H9 (cell line): ENCODE measurements at regions not wholly inside any gene's neighbourhood (a gene's known extent, or its start where the extent isn't known, plus 50 kb on each side); places are given as distances from the start of the nearest gene placed in this dataset.

Source experiments
- DNase-seq: peaks from one replicate; pipeline ENCODE4 v3.0.0-alpha.2; 2017
- H2AFZ ChIP-seq: one replicate; pipeline ENCODE4 v1.6.1; 2013; ENCODE audit warnings: mild to moderate bottlenecking, low read length, control low read depth, moderate library complexity
- H2AK5ac ChIP-seq: 2 replicates; pipeline ENCODE4 v1.6.1; 2013; ENCODE audit warnings: low read length, control low read depth, mixed read lengths; ENCODE audit not compliant: insufficient read length
- H2BK120ac ChIP-seq: one replicate; pipeline ENCODE4 v1.6.1; 2013; ENCODE audit warnings: low read depth, mild to moderate bottlenecking, low read length, control low read depth, inconsistent platforms; ENCODE audit not compliant: poor library complexity, severe bottlenecking
- H2BK12ac ChIP-seq: 2 replicates; pipeline ENCODE4 v1.6.1; 2013; ENCODE audit warnings: low read length, control low read depth, mixed read lengths, low read depth; ENCODE audit not compliant: insufficient read length
- H2BK15ac ChIP-seq: 2 replicates; pipeline ENCODE4 v1.6.1; 2013; ENCODE audit warnings: low read depth, low read length, control low read depth
- H2BK20ac ChIP-seq: one replicate; pipeline ENCODE4 v1.6.1; 2013; ENCODE audit warnings: low read depth, mild to moderate bottlenecking, low read length, control low read depth, inconsistent platforms; ENCODE audit not compliant: poor library complexity, severe bottlenecking
- H2BK5ac ChIP-seq: 2 replicates; pipeline ENCODE4 v1.6.1; 2013; ENCODE audit warnings: low read length, control low read depth, mixed read lengths; ENCODE audit not compliant: insufficient read length
- H3K14ac ChIP-seq: 2 replicates; pipeline ENCODE4 v1.6.1; 2013; ENCODE audit warnings: low read length, control low read depth; ENCODE audit not compliant: insufficient read depth
- H3K18ac ChIP-seq: 2 replicates; pipeline ENCODE4 v1.6.1; 2013; ENCODE audit warnings: low read depth, mild to moderate bottlenecking, mixed read lengths, low read length, control low read depth; ENCODE audit not compliant: insufficient read length
- H3K23ac ChIP-seq: 2 replicates; pipeline ENCODE4 v1.6.1; 2013; ENCODE audit warnings: low read length, control low read depth, mixed read lengths, low read depth; ENCODE audit not compliant: insufficient read length
- H3K23me2 ChIP-seq: 2 replicates; pipeline ENCODE4 v1.6.1; 2013; ENCODE audit warnings: low read depth, mild to moderate bottlenecking, mixed read lengths, low read length, control low read depth; ENCODE audit not compliant: insufficient read length, poor library complexity, severe bottlenecking
- H3K27ac ChIP-seq: 2 replicates; pipeline ENCODE4 v1.5.1; 2013; ENCODE audit warnings: low read length, control low read depth, mixed read lengths, low read depth; ENCODE audit not compliant: insufficient read length
- H3K27me3 ChIP-seq: 2 replicates; pipeline ENCODE4 v1.6.1; 2013; ENCODE audit warnings: low read length, control low read depth, inconsistent platforms; ENCODE audit not compliant: insufficient read depth
- H3K4ac ChIP-seq: 2 replicates; pipeline ENCODE4 v1.6.1; 2013; ENCODE audit warnings: low read depth, mild to moderate bottlenecking, control low read depth, inconsistent platforms, low read length, moderate library complexity
- H3K4me1 ChIP-seq: 2 replicates; pipeline ENCODE4 v1.6.1; 2013; ENCODE audit warnings: low read length, control low read depth, inconsistent platforms; ENCODE audit not compliant: insufficient read depth
- H3K4me2 ChIP-seq: 2 replicates; pipeline ENCODE4 v1.6.1; 2013; ENCODE audit warnings: low read length, control low read depth, mixed read lengths; ENCODE audit not compliant: insufficient read length, insufficient read depth
- H3K56ac ChIP-seq: 2 replicates; pipeline ENCODE4 v1.6.1; 2013; ENCODE audit warnings: low read depth, mild to moderate bottlenecking, mixed read lengths, low read length, control low read depth; ENCODE audit not compliant: insufficient read length
- H3K79me1 ChIP-seq: 2 replicates; pipeline ENCODE4 v1.6.1; 2013; ENCODE audit warnings: low read depth, mild to moderate bottlenecking, moderate library complexity, low read length, control low read depth, inconsistent platforms; ENCODE audit not compliant: insufficient read depth, poor library complexity, severe bottlenecking
- H3K79me2 ChIP-seq: 2 replicates; pipeline ENCODE4 v1.6.1; 2013; ENCODE audit warnings: low read length, control low read depth, inconsistent platforms; ENCODE audit not compliant: insufficient read depth
- H3K9ac ChIP-seq: 2 replicates; pipeline ENCODE4 v1.6.1; 2013; ENCODE audit warnings: low read length, control low read depth, mixed read lengths; ENCODE audit not compliant: insufficient read length; ENCODE audit errors: extremely low read depth
- H3K9me3 ChIP-seq: one replicate; pipeline ENCODE4 v1.6.1; 2013; ENCODE audit warnings: low read depth, low read length, inconsistent platforms; ENCODE audit not compliant: control insufficient read depth
- H3T11ph ChIP-seq: one replicate; pipeline ENCODE4 v1.6.1; 2013; ENCODE audit warnings: mild to moderate bottlenecking, low read length, control low read depth, inconsistent platforms
- H4K20me1 ChIP-seq: one replicate; pipeline ENCODE4 v1.6.1; 2013; ENCODE audit not compliant: control insufficient read depth, insufficient read length, insufficient read depth
- H4K5ac ChIP-seq: 2 replicates; pipeline ENCODE4 v1.6.1; 2013; ENCODE audit warnings: low read depth, mild to moderate bottlenecking, mixed read lengths, low read length, control low read depth; ENCODE audit not compliant: insufficient read length
- H4K8ac ChIP-seq: replicated peaks from 2 replicates; pipeline ENCODE4 v1.6.1; 2013; ENCODE audit warnings: low read length, control low read depth, mixed read lengths, low read depth; ENCODE audit not compliant: insufficient read length
- H4K91ac ChIP-seq: 2 replicates; pipeline ENCODE4 v1.6.1; 2013; ENCODE audit warnings: low read depth, mild to moderate bottlenecking, moderate library complexity, mixed read lengths, low read length, control low read depth; ENCODE audit not compliant: insufficient read length
- H3K27ac Mint-ChIP-seq, 3 experiments: 2 replicates in 2 of 3; 3 replicates in 1 of 3; pipeline ENCODE4 v1.8.0; 2020 to 2021; ENCODE audit warnings: mixed read lengths in 3 of 3, mild to moderate bottlenecking in 1 of 3, moderate library complexity in 1 of 3
- H3K27me3 Mint-ChIP-seq: 2 replicates; pipeline ENCODE4 v1.8.0; 2021; ENCODE audit warnings: low read depth, mild to moderate bottlenecking, moderate library complexity, mixed read lengths
- H3K36me3 Mint-ChIP-seq, 3 experiments: 2 replicates in 2 of 3; 3 replicates in 1 of 3; pipeline ENCODE4 v1.8.0; 2020 to 2021; ENCODE audit warnings: low read depth in 3 of 3, mixed read lengths in 3 of 3; ENCODE audit not compliant: insufficient read depth in 1 of 3
- H3K4me1 Mint-ChIP-seq, 2 experiments: 2 replicates each; pipeline ENCODE4 v1.8.0; 2020; ENCODE audit warnings: mixed read lengths in 2 of 2
- H3K4me3 Mint-ChIP-seq, 2 experiments: 2 replicates in 1 of 2; 3 replicates in 1 of 2; pipeline ENCODE4 v1.8.0; 2020 to 2021; ENCODE audit warnings: mild to moderate bottlenecking in 2 of 2, mixed read lengths in 2 of 2, moderate library complexity in 1 of 2
- H3K9me3 Mint-ChIP-seq, 2 experiments: 2 replicates in 1 of 2; 3 replicates in 1 of 2; pipeline ENCODE4 v1.8.0; 2020; ENCODE audit warnings: mild to moderate bottlenecking in 2 of 2, mixed read lengths in 2 of 2, moderate library complexity in 1 of 2
- WGBS: extraction: QIAGEN DNeasy Blood & Tissue Kit; methylation state at CpG from one replicate; pipeline ENCODE4 v1.1.7; 2013; ENCODE audit warnings: missing lambda C conversion rate, low lambda C conversion rate, mixed read lengths; ENCODE audit not compliant: insufficient read length; ENCODE audit errors: extremely low coverage; 5-methylcytosine and 5-hydroxymethylcytosine counted together
- TF ChIP-seq, protein P1 (sequence below): fragments of 200-600 bp; sonication (generic); conservative IDR thresholded peaks from 3 replicates; pipeline ENCODE4 v1.8.0; 2021; ENCODE audit warnings: antibody characterized with exemption, mild to moderate bottlenecking

DNA sequence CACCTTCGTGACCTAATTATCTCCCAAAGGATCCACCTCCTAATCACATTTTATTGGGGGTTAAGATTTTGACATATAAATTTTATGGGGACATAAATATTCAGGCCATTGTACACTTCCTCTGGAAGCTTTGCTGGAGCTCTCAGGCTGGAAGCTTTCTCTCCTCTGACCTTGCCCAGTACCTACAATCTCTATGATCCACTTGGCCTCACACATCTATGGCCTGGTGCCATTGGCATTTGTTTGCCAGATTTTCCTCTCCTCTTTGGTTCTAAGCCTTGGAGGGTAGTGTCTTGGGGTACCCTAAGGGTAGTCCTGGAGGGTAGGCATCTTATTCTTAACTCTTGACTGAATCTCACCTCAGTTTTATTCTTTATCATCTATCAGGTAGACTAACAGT, 79.0 kb downstream of the HLX start:
- H3T11ph ChIP-seq: no peak overlapping the region
- H3K27me3 Mint-ChIP-seq: no peaks in the 10 kb centered on the region
- no peak overlapping the region for H2BK12ac ChIP-seq
- H3K27me3 ChIP-seq: no peaks in the 10 kb centered on the region
- H3K18ac ChIP-seq: no peak overlapping the region
- H2BK15ac ChIP-seq: no peak overlapping the region
- no peak for DNase-seq
- no peaks in the 10 kb centered on the region for H3K79me1 ChIP-seq
- no peak overlapping the region for H2AFZ ChIP-seq
- H3K23me2 ChIP-seq: no peaks in the 10 kb centered on the region
- H4K20me1 ChIP-seq: no peaks in the 10 kb centered on the region
- no CpG with 5 or more reads among the region's 1 CpG for WGBS
- H3K4me2 ChIP-seq: no peak overlapping the region
- H3K4me1 ChIP-seq: no peaks in the 10 kb centered on the region
- no peak overlapping the region for H3K27ac Mint-ChIP-seq
- no peak overlapping the region for H4K8ac ChIP-seq
- H3K36me3 Mint-ChIP-seq: no peaks in the 10 kb centered on the region
- TF ChIP-seq, protein P1, sequence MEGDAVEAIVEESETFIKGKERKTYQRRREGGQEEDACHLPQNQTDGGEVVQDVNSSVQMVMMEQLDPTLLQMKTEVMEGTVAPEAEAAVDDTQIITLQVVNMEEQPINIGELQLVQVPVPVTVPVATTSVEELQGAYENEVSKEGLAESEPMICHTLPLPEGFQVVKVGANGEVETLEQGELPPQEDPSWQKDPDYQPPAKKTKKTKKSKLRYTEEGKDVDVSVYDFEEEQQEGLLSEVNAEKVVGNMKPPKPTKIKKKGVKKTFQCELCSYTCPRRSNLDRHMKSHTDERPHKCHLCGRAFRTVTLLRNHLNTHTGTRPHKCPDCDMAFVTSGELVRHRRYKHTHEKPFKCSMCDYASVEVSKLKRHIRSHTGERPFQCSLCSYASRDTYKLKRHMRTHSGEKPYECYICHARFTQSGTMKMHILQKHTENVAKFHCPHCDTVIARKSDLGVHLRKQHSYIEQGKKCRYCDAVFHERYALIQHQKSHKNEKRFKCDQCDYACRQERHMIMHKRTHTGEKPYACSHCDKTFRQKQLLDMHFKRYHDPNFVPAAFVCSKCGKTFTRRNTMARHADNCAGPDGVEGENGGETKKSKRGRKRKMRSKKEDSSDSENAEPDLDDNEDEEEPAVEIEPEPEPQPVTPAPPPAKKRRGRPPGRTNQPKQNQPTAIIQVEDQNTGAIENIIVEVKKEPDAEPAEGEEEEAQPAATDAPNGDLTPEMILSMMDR: no peak
- H4K5ac ChIP-seq: no peak overlapping the region
- no peak overlapping the region for H4K91ac ChIP-seq
- no peak overlapping the region for H3K14ac ChIP-seq
- no peak overlapping the region for H3K56ac ChIP-seq
- H2BK5ac ChIP-seq: no peak overlapping the region
- no peaks in the 10 kb centered on the region for H3K9me3 Mint-ChIP-seq
- no peak overlapping the region for H2BK120ac ChIP-seq
- no peaks in the 10 kb centered on the region for H3K4me1 Mint-ChIP-seq
- H2AK5ac ChIP-seq: no peak overlapping the region
- no peak overlapping the region for H3K27ac ChIP-seq
- H3K9me3 ChIP-seq: no peaks in the 10 kb centered on the region
- no peak overlapping the region for H2BK20ac ChIP-seq
- no peak overlapping the region for H3K4ac ChIP-seq
- no peak overlapping the region for H3K9ac ChIP-seq
- H3K23ac ChIP-seq: no peak overlapping the region
- H3K79me2 ChIP-seq: no peaks in the 10 kb centered on the region
- no peak overlapping the region for H3K4me3 Mint-ChIP-seq
